MG63 (cell line): ENCODE measurements at regions not wholly inside any gene's neighbourhood (a gene's known extent, or its start where the extent isn't known, plus 50 kb on each side); places are given as distances from the start of the nearest gene placed in this dataset.

Source experiments
- DNase-seq: peaks from one replicate; pipeline ENCODE4 v3.0.0-alpha.2; 2020
- H3K27me3 ChIP-seq: fragments of 250-450 bp; sonication (Bioruptor Pico); 2 replicates; pipeline ENCODE4 v1.5.1; 2020; ENCODE audit warnings: mild to moderate bottlenecking, moderate library complexity
- H3K36me3 ChIP-seq: fragments of 250-450 bp; sonication (Bioruptor Pico); 2 replicates; pipeline ENCODE4 v1.5.1; 2020; ENCODE audit warnings: mild to moderate bottlenecking, moderate library complexity
- H3K4me3 ChIP-seq: fragments of 250-450 bp; sonication (Bioruptor Pico); 2 replicates; pipeline ENCODE4 v1.5.1; 2020; ENCODE audit warnings: mild to moderate bottlenecking, moderate library complexity
- H3K9me3 ChIP-seq: fragments of 250-450 bp; sonication (Bioruptor Pico); 2 replicates; pipeline ENCODE4 v1.5.1; 2020; ENCODE audit warnings: mild to moderate bottlenecking, moderate library complexity

DNA sequence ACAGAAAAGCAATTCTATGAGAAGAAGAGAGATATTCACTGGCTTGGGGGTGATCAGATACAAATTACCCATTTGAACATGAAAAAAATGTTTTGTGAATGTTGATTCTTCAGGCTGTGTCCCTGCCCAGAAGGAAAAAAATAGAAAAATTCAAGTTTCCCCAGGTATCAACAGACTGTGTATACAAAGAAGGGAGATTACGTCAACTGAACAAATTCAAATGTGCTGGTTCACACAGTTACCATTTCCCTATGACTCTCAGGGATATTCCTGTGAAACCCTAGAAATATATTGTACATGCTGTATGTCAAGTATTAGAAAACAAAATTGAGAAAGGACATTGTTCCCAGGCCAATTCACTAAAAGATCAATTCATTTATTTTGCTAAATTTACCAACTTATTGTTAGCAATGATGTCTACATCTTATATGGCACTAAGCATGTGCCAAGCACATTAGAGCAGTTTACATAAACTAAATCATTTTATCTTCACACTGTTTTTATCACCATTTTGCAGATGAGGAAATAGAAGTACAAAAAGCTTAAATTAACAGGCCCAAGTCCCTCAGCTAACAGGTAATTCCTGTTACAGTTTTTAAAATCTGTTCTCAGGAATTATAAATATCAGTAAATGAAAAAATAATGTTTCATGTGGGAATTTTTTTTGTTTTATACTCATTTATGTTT lies 306.7 kb upstream of the ROBO2 start:
- Histone ChIP-seq H3K36me3 (no peaks in the 10 kb centered on the region), H3K9me3 (no peaks in the 10 kb centered on the region), H3K27me3 (no peaks in the 10 kb centered on the region), H3K4me3 (no peak overlapping the region)
- DNase-seq, result no peak

DNA sequence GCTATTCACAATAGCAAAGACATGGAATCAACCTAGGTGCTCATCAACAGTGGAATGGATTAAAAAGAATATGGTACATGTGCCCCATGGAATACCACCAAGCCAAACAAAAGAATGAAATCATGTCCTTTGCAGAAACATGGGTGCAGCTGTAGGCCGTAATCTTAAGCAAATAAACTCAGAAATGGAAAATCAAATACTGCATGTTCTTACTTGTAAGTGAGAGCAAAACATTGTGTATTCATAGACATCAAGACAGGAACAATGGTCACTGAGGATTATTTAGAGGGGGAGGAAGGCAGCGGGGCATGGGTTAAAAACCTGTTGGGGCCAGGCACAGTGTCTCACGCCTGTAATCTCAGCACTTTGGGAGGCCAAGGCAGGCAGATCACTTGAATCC lies 304.7 kb upstream of the ROBO2 start:
- Histone ChIP-seq H3K36me3 (no peaks in the 10 kb centered on the region), H3K27me3 (no peaks in the 10 kb centered on the region), H3K4me3 (no peak overlapping the region), H3K9me3 (no peaks in the 10 kb centered on the region)
- DNase-seq, result no peak

DNA sequence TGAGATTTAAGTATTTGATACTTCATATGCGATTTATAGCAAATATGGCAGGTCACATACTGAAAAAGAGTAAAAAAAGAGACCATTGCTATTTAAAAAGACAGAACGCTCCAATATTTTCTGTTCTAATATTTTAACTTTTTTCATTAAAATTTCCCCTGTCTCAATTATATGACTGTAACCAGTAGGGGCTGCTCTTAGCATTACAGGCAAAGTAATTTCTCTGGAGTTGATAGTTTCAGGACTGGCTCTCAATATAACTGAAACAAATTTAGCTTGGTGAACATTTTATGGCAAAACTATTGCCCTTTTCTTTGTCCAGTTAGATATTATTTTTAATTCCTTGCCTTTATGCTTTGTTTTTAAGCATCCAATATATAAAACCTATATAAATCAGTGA lies 286.3 kb upstream of the ROBO2 start:
- no peaks in the 10 kb centered on the region for H3K9me3 ChIP-seq
- H3K4me3 ChIP-seq, result no peak overlapping the region
- H3K27me3 ChIP-seq, result no peaks in the 10 kb centered on the region
- H3K36me3 ChIP-seq, result no peaks in the 10 kb centered on the region
- DNase-seq, result no peak

DNA sequence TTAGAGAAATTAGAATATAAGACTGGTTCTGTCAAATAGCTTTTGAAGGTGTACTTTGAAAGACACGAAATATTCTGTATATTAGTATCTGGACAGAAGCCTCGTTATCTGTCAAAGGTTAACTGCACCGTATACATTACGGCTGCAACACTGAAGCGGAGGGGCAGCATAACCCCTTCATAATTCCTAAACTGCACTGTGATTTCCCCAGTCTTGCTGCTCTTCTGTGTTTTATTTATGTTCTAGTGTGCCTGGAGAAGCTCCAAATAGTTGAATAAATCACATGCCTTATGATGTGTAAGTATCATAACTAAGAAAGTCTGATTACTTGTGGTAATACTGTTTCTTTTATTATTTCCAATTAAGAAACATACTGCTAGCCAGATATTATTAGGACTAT lies 285.7 kb upstream of the ROBO2 start:
- no peaks in the 10 kb centered on the region for H3K9me3 ChIP-seq
- H3K36me3 ChIP-seq, result no peaks in the 10 kb centered on the region
- H3K27me3 ChIP-seq, result no peaks in the 10 kb centered on the region
- no peak overlapping the region for H3K4me3 ChIP-seq
- DNase-seq, result no peak

DNA sequence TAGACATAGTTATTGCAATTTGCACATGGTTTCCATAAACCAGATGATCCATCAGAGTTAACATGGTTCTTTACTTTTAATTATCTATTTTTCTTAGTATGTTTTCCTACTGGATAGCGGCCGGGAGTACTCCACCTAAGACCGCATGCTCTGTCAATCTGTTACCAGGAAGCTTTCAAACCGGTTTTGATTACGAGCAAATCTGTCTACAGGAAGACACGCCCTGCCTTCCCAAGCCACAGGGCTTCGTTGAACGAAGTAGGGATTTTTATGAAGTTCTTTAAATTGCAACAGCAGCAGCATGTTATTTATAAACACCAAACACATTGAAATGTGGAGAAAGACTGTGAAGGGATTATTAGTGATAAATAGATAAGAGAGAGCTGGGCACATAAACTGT lies 283.3 kb upstream of the ROBO2 start:
- Histone ChIP-seq H3K27me3 (no peaks in the 10 kb centered on the region), H3K4me3 (no peak overlapping the region), H3K36me3 (no peaks in the 10 kb centered on the region), H3K9me3 (no peaks in the 10 kb centered on the region)
- no peak for DNase-seq

DNA sequence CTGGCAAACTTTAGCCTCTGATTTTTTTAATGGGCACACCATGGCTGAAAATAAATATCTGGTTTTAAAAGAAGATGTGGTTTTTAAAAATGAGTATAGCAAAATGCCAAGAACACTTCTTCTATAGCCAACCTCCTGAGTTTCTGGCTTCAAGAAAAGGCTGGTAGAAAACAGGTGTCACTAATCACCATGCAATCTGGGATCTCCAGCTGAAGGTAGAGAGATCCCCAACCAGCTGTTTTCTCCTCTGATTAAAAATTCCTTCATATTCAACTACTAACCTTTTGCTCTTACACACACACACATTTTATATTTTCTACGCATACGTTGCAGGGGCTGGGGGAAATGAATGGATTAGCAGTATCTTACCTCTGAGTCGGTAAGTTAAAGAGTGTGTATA lies 279.6 kb upstream of the ROBO2 start:
- no peaks in the 10 kb centered on the region for H3K9me3 ChIP-seq
- no peaks in the 10 kb centered on the region for H3K27me3 ChIP-seq
- H3K36me3 ChIP-seq, result no peaks in the 10 kb centered on the region
- no peak overlapping the region for H3K4me3 ChIP-seq
- no peak for DNase-seq

DNA sequence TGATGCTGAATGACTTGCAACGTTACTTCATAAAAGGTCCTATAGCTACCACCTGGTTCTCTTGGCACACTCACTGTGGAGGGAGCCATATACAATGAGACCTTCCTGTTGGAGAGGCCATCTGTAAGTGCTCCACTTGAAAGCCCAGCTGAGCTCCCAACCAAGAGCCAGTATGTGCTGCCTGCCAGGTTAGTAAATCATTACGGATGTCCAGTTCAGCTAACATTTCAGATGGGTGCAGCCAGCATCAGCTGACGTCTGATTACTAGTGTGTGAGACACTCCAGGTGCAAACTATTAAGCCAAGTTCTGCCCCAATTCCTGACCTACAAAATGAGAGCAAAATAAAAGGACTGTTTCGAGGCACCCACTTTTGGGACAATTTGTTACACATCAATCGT lies 274.4 kb upstream of the ROBO2 start:
- no peak for DNase-seq
- no peaks in the 10 kb centered on the region for H3K36me3 ChIP-seq
- H3K27me3 ChIP-seq, result no peaks in the 10 kb centered on the region
- no peaks in the 10 kb centered on the region for H3K9me3 ChIP-seq
- H3K4me3 ChIP-seq, result no peak overlapping the region

DNA sequence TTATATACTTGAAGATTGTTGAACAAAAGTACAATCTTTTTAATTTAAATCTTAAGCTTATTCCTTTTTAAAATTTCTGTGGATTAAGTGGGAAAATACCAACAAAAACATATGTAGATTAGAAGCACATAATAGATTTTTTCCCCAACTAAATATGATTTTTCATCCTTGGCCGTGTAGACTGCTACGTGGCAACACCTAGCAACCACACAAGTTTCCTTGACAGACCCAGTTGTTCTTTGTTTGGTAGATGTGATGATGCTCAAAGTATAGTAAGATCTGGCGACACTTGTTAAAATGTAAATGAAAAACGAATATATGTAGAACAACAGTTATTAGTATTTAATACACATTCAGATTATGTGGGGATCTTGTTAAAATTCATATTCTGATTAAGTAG lies 271.0 kb upstream of the ROBO2 start:
- no peaks in the 10 kb centered on the region for H3K27me3 ChIP-seq
- DNase-seq, result no peak
- no peaks in the 10 kb centered on the region for H3K9me3 ChIP-seq
- no peaks in the 10 kb centered on the region for H3K36me3 ChIP-seq
- no peak overlapping the region for H3K4me3 ChIP-seq

DNA sequence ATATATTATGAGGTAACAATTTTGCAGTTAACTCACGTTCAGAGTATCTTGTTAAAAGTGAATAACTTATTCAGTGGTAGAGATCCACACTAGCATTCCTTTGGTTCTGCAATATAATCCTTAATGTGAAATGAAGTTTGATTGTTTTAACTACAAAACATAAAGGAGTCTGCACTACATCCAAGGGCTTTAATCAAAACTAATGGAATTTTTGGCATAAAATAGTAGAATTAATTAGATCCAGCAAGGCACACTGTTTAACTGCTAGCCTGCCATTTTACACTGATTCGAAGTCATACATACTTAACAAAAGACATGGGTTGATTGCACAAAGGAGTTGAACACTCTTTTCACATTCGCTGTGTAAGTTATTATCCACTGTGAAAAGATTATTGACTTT lies 263.0 kb upstream of the ROBO2 start:
- H3K36me3 ChIP-seq, result no peaks in the 10 kb centered on the region
- no peaks in the 10 kb centered on the region for H3K9me3 ChIP-seq
- no peaks in the 10 kb centered on the region for H3K27me3 ChIP-seq
- no peak for DNase-seq
- no peak overlapping the region for H3K4me3 ChIP-seq

DNA sequence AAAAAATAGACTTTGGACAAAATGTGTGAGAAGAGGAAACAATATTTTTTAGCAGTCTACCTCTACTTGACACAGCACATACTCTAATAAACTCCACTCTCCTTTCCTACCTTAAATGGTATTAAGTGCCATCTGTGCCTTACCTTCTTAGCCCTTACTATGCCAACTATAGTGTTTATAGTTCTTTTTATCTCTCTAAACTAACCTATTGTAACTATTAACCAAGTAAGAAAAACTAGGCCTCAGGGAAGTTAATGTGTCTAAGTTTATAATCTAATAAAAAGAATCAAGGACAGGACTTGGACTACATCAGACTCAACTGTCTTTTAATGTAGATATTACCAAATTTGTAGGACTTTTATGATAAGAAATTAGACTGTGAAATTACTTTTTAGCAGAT lies 251.7 kb upstream of the ROBO2 start:
- Histone ChIP-seq H3K27me3 (no peaks in the 10 kb centered on the region), H3K36me3 (no peaks in the 10 kb centered on the region), H3K4me3 (no peak overlapping the region), H3K9me3 (no peaks in the 10 kb centered on the region)
- DNase-seq, result no peak

DNA sequence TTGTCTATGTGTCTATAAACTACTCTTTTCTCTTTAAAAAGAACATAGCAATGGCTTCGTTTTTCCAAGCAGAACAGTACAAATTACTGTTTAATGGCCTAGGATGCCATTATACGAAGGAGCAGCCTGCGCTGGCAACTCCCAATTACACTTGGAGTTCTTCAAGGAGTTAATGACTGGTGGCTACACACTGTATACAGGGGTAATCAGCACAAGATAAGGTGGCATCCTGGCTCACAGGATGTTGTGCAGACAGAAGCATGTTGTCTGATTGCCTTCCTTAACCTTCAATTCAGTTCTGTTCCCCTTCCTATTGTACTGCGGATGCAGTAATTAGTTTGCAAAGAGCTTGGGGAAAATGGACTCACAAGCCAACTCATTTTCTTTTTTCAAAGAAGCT lies 250.7 kb upstream of the ROBO2 start:
- Histone ChIP-seq H3K9me3 (no peaks in the 10 kb centered on the region), H3K27me3 (no peaks in the 10 kb centered on the region), H3K4me3 (no peak overlapping the region), H3K36me3 (no peaks in the 10 kb centered on the region)
- no peak for DNase-seq

DNA sequence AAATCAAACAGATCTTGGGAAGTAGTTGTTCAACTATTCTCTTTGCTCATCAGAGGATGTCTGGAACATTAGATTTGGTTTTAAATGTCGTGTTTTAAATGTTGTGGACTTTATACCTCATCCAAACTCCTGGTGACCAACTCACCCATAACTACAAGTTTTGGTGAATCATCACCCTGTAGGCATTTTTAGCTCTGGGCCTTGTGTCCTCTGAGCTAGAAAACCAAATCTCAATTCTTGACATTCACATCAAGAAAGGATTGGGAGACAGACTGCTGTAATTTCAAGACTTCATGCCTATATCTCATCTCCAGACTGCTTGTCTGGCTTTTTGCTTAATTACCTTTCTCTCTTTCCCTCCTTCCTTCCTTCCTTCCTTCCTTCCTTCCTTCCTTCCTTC lies 228.5 kb upstream of the ROBO2 start:
- Histone ChIP-seq H3K9me3 (no peaks in the 10 kb centered on the region), H3K36me3 (no peaks in the 10 kb centered on the region), H3K4me3 (no peak overlapping the region), H3K27me3 (no peaks in the 10 kb centered on the region)
- no peak for DNase-seq

DNA sequence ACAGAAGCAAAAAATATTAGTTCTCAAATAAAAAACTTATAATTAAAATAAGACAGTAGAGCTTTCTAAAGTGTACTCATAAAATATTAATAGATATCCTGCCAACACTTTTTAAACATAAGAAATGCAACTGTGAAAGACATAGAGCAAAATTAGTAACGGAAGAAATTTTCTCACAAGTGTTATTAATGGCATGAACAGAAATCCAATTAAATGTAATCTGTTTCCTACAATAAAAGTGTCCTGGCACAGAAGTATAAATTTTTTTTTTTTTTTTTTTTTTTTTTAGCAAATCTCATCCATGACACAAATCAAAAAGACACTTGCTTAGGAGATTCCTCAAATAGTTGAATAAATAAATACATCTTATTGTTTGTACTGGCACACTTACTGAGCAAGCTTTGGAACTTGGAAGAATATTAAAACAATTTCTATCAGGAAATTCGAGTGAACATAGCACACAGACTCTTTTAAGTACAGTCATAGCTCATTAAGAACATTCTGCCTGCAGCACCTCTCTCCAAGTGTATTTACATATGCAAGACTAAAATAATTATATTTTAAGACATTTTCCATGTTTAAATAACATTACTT lies 227.2 kb upstream of the ROBO2 start:
- no peaks in the 10 kb centered on the region for H3K27me3 ChIP-seq
- no peaks in the 10 kb centered on the region for H3K9me3 ChIP-seq
- DNase-seq, result no peak
- no peak overlapping the region for H3K4me3 ChIP-seq
- H3K36me3 ChIP-seq, result no peaks in the 10 kb centered on the region

DNA sequence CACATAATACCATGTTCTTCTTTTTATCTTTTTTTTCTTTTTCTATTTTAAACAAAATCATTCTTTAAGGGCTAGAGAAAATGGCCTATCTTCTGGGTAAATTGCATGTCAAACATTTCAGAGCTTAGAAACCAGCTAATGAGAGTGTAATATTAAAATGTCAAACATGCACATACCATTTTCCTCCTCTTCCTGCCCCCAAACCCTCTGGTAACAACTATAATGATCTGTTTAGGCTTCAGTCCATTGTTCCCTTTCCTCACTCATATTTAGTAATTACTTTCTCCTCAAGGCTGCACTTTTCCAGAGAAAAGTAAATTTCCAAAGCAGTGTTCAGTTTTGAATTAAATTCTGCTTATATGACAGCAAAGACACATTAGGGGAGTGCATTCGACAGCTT lies 224.3 kb upstream of the ROBO2 start:
- H3K4me3 ChIP-seq, result no peak overlapping the region
- no peak for DNase-seq
- no peaks in the 10 kb centered on the region for H3K36me3 ChIP-seq
- no peaks in the 10 kb centered on the region for H3K9me3 ChIP-seq
- no peaks in the 10 kb centered on the region for H3K27me3 ChIP-seq

DNA sequence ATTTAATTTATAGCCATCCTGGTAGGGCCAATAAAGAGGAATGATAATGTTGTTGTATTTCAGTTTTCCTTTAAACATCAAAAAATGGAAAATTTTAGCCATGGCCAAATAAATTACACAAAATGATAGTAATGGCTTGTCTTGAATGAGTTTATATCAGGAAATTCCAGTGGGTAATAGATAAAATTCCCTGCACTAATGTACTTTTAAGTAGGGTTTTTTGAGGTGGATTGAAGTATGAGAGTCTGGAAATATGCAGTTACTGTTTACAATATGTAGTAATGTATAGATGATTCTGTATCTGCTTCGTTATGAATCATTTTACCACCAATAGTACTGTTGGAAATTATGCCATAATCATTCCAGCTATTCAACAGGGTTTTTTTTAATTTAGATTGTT lies 219.4 kb upstream of the ROBO2 start:
- no peaks in the 10 kb centered on the region for H3K27me3 ChIP-seq
- no peaks in the 10 kb centered on the region for H3K36me3 ChIP-seq
- H3K9me3 ChIP-seq, result no peaks in the 10 kb centered on the region
- DNase-seq, result no peak
- H3K4me3 ChIP-seq, result no peak overlapping the region

DNA sequence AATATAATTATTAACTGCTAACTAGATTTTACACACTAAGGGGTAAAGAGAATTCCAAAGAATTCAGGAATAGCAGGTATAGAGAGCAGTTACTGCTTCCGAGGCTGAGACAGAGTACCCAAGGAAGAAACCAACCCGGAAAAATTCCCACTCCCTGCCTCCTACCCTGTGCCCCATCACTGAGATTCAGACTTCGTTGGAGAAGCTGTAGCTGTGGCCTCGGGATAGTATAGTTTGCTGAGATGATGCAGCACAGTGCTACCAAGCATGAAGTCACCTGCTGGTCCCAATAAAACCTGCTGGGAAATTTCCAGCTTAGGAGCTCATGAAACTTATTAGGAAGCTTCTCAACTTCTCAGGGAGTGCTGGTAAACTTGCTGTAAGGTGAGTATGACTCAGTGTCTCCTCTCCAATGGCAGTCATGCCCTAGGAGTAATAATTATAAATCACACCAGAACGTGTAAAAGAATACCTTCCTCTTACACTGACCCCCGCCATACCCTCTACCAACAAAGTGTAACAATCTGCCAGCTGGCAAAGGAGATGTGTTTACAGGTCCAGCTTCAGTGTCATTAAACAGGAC lies 215.2 kb upstream of the ROBO2 start:
- Histone ChIP-seq H3K36me3 (no peaks in the 10 kb centered on the region), H3K4me3 (no peak overlapping the region), H3K9me3 (no peaks in the 10 kb centered on the region), H3K27me3 (no peaks in the 10 kb centered on the region)
- no peak for DNase-seq

DNA sequence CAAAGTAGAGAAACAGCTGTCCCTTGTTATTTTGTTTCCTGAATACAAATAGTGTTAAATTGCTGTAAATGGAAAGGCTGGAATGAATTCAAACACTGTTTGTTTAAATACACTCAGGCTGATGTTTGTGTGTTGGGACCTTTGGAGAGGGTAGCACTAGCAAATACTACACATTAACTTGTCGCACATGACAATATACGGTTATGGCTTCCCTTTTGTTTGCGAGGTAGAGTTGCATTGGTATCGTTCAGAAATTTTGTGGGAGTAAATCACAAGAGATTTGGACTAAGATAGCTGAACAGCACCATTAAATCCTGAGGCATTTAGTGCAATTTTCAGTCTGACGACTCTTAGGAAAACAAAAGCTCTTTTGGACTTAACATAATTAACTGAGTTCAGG lies 213.0 kb upstream of the ROBO2 start:
- H3K27me3 ChIP-seq, result no peaks in the 10 kb centered on the region
- no peak overlapping the region for H3K4me3 ChIP-seq
- no peaks in the 10 kb centered on the region for H3K9me3 ChIP-seq
- DNase-seq, result no peak
- H3K36me3 ChIP-seq, result no peaks in the 10 kb centered on the region

DNA sequence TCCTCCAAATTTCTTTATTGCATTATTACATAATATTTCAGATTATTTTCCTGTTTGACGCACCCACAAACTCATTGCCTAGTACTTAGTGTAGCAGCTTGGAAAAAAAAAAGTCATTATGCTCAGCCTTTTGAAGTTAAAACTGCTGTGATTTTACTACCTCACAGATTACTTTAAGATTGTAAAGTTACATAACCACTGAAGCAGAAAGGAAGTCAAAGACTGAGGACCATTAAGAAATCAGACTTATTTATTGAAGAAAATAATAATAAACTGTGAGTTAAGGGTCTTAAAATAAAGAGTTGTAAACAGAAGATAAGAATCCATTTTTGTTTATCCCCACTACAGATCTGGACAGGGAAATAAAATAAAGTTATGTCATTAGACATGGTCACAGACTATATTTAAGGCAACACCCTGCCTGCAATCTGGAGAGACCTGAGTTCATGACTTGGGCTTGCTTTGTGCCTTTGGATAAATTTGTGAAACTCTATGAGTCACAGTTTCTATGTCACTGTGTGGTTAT lies 212.1 kb upstream of the ROBO2 start:
- Histone ChIP-seq H3K9me3 (no peaks in the 10 kb centered on the region), H3K36me3 (no peaks in the 10 kb centered on the region), H3K27me3 (no peaks in the 10 kb centered on the region), H3K4me3 (no peak overlapping the region)
- DNase-seq, result no peak
